Right lobe of liver (tissue), 6 donors: ENCODE measurements at regions not wholly inside any gene's neighbourhood (a gene's known extent, or its start where the extent isn't known, plus 50 kb on each side); places are given as distances from the start of the nearest gene placed in this dataset.
"Not testable (repeated sequence)": the region's sequence is repeated elsewhere in the genome, so short reads cannot be mapped to it uniquely, and the experiment has no call there.

ENCODE experiments used
- ATAC-seq, 4 donors: fragments of 200-7000 bp; cut with Tn5 transposase; one replicate each; pipeline ENCODE4 v1.9.1; 2020; ENCODE audit warnings: mild to moderate bottlenecking in 4 of 4, moderate library complexity in 4 of 4
- DNase-seq, 3 donors: peaks; one replicate each; pipeline ENCODE4 v3.0.0-alpha.2; 2020
- H3K27ac ChIP-seq, 3 donors: fragments of 200-600 bp; one replicate each; pipeline ENCODE4 v1.8.0; 2022
- H3K27me3 ChIP-seq, 2 donors: fragments of 200-600 bp; one replicate each; pipeline ENCODE4 v1.8.0; 2022
- H3K36me3 ChIP-seq, 4 donors: fragments of 200-600 bp; sonication (generic) in 1 of 4; one replicate each; pipeline versions ENCODE4 v1.5.1 to v1.8.0; 2017 to 2022; ENCODE audit warnings: control low read depth in 1 of 4
- H3K4me1 ChIP-seq, 4 donors: fragments of 200-600 bp; sonication (generic) in 1 of 4; one replicate each; pipeline versions ENCODE4 v1.5.1 to v1.8.0; 2017 to 2022; ENCODE audit warnings: control low read depth in 1 of 4
- H3K4me3 ChIP-seq, 3 donors: fragments of 200-600 bp; one replicate each; pipeline ENCODE4 v1.8.0; 2022
- H3K9me3 ChIP-seq, 4 donors: fragments of 200-600 bp; sonication (generic) in 1 of 4; one replicate each; pipeline versions ENCODE4 v1.5.1 to v1.8.0; 2017 to 2022; ENCODE audit warnings: control low read depth in 1 of 4
- CTCF ChIP-seq, 4 donors: fragments of 200-600 bp in 3 of 4; fragments of 450-650 bp in 1 of 4; IDR thresholded peaks; one replicate each; pipeline versions ENCODE4 v1.5.1 to v1.8.0; 2016 to 2022; ENCODE audit warnings: antibody characterized with exemption in 4 of 4, mild to moderate bottlenecking in 2 of 4
- POLR2A ChIP-seq: fragments of 450-650 bp; IDR thresholded peaks from one replicate; pipeline ENCODE4 v1.6.1; 2017; ENCODE audit warnings: antibody characterized with exemption, mild to moderate bottlenecking
- WGBS: methylation state at CpG from one replicate; pipeline ENCODE4 v1.1.6; 2018; ENCODE audit warnings: low coverage, low lambda C conversion rate; ENCODE audit not compliant: insufficient coverage; ENCODE audit errors: missing lambda C conversion rate; 5-methylcytosine and 5-hydroxymethylcytosine counted together
- intact Hi-C, 2 donors: fragments of 100-400 bp; cut with DNase I; formaldehyde crosslinking; loops; one replicate each; pipeline versions ENCODE4 v1.11.2 to v1.14.1; 2022
- donor health status: DM: no; HTN: yes; CAD: no.
- donor health status: DM: no; HTN: no; CAD: no.
- donor health status: DM: no; HTN: no; CAD: no.
- donor health status: DM: no; HTN: yes; CAD: no.
- donor health status: DM: no; HTN: yes; CAD: no.

- WGBS = 64% methylated on average over 3 of the region's 3 CpGs
- H3K27ac ChIP-seq = no peak overlapping the region
- TF ChIP-seq POLR2A (no peak), CTCF (IDR thresholded peaks at IDR 0.05) (no peak)
- H3K4me3 ChIP-seq = no peak overlapping the region
- H3K4me1 ChIP-seq = no peaks in the 10 kb centered on the region
- DNase-seq (no peak), ATAC-seq (no peak)
- intact Hi-C loops = no loop called here
- H3K9me3 ChIP-seq = no peaks in the 10 kb centered on the region
- H3K36me3 ChIP-seq = no peaks in the 10 kb centered on the region
- peaks cover 0 to 8% of the 10 kb centered on the region in 2 donors for H3K27me3 ChIP-seq
Observed at GRCh38 chrX:95754411-95754810, 930.2 kb upstream of the DIAPH2 start.

GRCh38 chrX:95760356-95760755 lies 924.3 kb upstream of the DIAPH2 start:
- H3K4me1 ChIP-seq = no peaks in the 10 kb centered on the region
- H3K27ac ChIP-seq = no peak overlapping the region
- no peak for TF ChIP-seq CTCF (IDR thresholded peaks at IDR 0.05)
- no peak for TF ChIP-seq POLR2A
- H3K27me3 ChIP-seq = peaks cover 0 to 8% of the 10 kb centered on the region in 2 donors
- DNase-seq = no peak
- H3K4me3 ChIP-seq = no peak overlapping the region
- ATAC-seq = no peak
- intact Hi-C loops = no loop called here
- no peaks in the 10 kb centered on the region for H3K9me3 ChIP-seq
- H3K36me3 ChIP-seq = no peaks in the 10 kb centered on the region
- WGBS = 23% methylated on average over 3 of the region's 3 CpGs

GRCh38 chrX:95762716-95763115 lies 921.9 kb upstream of the DIAPH2 start:
- Histone ChIP-seq H3K9me3 (no peaks in the 10 kb centered on the region), H3K4me1 (no peaks in the 10 kb centered on the region), H3K27ac (no peak overlapping the region), H3K36me3 (no peaks in the 10 kb centered on the region), H3K27me3 (peaks cover 0 to 5% of the 10 kb centered on the region in 2 donors), H3K4me3 (no peak overlapping the region)
- intact Hi-C loops = no loop called here
- no peak for TF ChIP-seq POLR2A
- TF ChIP-seq CTCF (IDR thresholded peaks at IDR 0.05) = peak in 1 of 4 donors; percentile 12
- DNase-seq = no peak
- no peak for ATAC-seq
- WGBS = 27% methylated on average over 1 of the region's 1 CpG

- H3K27me3 ChIP-seq = no peaks in the 10 kb centered on the region
- no peak overlapping the region for H3K4me3 ChIP-seq
- no peaks in the 10 kb centered on the region for H3K36me3 ChIP-seq
- no peaks in the 10 kb centered on the region for H3K4me1 ChIP-seq
- TF ChIP-seq CTCF (IDR thresholded peaks at IDR 0.05) (peak; percentile 45 to 67 (median 58)), POLR2A (no peak)
- WGBS = 10% methylated on average over 3 of the region's 3 CpGs
- intact Hi-C loops = no loop called here
- DNase-seq (peak in 1 of 3 donors; percentile 35), ATAC-seq (peak; percentile 77 to 93 (median 84))
- H3K9me3 ChIP-seq = no peaks in the 10 kb centered on the region
- H3K27ac ChIP-seq = no peak overlapping the region
Observed at GRCh38 chrX:95764972-95765451, 919.6 kb upstream of the DIAPH2 start.

DNA sequence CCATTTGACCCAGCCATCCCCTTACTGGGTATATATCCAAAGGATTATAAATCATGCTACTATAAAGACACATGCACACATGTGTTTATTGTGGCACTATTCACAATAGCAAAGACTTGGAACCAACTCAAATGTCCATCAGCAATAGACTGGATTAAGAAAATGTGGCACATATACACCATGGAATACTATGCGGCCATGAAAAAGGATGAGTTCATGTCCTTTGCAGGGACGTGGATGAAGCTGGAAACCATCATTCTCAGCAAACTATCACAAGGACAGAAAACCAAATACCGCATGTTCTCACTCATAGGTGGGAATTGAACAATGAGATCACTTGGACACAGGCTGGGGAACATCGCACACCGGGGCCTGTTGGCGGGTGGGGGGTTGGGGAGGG lies 913.4 kb upstream of the DIAPH2 start:
- H3K27ac ChIP-seq, H3K27me3 ChIP-seq, H3K4me3 ChIP-seq, H3K36me3 ChIP-seq, H3K4me1 ChIP-seq, DNase-seq, H3K9me3 ChIP-seq, intact Hi-C loops, ATAC-seq: not testable (repeated sequence)
- WGBS = 78% methylated on average over 6 of the region's 6 CpGs
